ENCODE measurements at regions not wholly inside any gene's neighbourhood (a gene's known extent, or its start where the extent isn't known, plus 50 kb on each side); places are given as distances from the start of the nearest gene placed in this dataset.

- TF ChIP-seq CTCF (tag by site-specific recombination; IDR thresholded peaks at IDR 0.05) (no peak), ZNF670 (tag by site-specific recombination; IDR thresholded peaks at IDR 0.05; ENCODE audit: low read depth) (no peak), PRDM4 (tag by site-specific recombination; IDR thresholded peaks at IDR 0.05) (no peak), HOXA7 (CRISPR knock-in tag; IDR thresholded peaks at IDR 0.05; ENCODE audit: borderline replicate concordance) (no peak), ZNF629 (tag by site-specific recombination; IDR thresholded peaks at IDR 0.05) (no peak), SETDB1 (IDR thresholded peaks at IDR 0.05; ENCODE audit: insufficient read length, low read length) (no peak), ZSCAN4 (tag by site-specific recombination; IDR thresholded peaks at IDR 0.05) (no peak), ZNF513 (tag by site-specific recombination; IDR thresholded peaks at IDR 0.05) (no peak), ZNF133 (tag by site-specific recombination; IDR thresholded peaks at IDR 0.05) (no peak), ZNF704 (tag by site-specific recombination; IDR thresholded peaks at IDR 0.05) (no peak), ZNF354C (tag by site-specific recombination; IDR thresholded peaks at IDR 0.05; ENCODE audit: borderline replicate concordance, low read depth) (no peak), ZNF341 (tag by site-specific recombination; IDR thresholded peaks at IDR 0.05; ENCODE audit: low read depth) (no peak), KLF1 (tag by site-specific recombination; IDR thresholded peaks at IDR 0.05) (no peak)
Measured at GRCh38 chr21:15151385-15152103, 86.7 kb upstream of the NRIP1 start.

Measured in HEK293 (cell line).